Activated naive CD4-positive, alpha-beta T cell treated with anti-CD3 and anti-CD28 coated beads, Interleukin-2, amount 10 ng/mL, durations not matched to agents 7 days and 5 days (primary cell): ENCODE measurements at regions not wholly inside any gene's neighbourhood (a gene's known extent, or its start where the extent isn't known, plus 50 kb on each side); places are given as distances from the start of the nearest gene placed in this dataset.

Experiments used
- CTCF ChIA-PET: fragments of 350-600 bp; sonication (Branson Sonifier 250); formaldehyde crosslinking; loops from one replicate; lab custom pipeline; 2021; ENCODE audit warnings: antibody characterized with exemption; lab: Charles Lee
- DNase-seq: peaks from one replicate; pipeline ENCODE4 v3.0.0-alpha.2; 2020
- H3K27ac Mint-ChIP-seq: one replicate; pipeline ENCODE4 v1.8.0; 2021; ENCODE audit warnings: mild to moderate bottlenecking, moderate library complexity, mixed read lengths
- H3K27me3 Mint-ChIP-seq: one replicate; pipeline ENCODE4 v1.8.0; 2021; ENCODE audit warnings: mild to moderate bottlenecking, mixed read lengths
- H3K36me3 Mint-ChIP-seq: one replicate; pipeline ENCODE4 v1.8.0; 2021; ENCODE audit warnings: mixed read lengths
- H3K4me1 Mint-ChIP-seq: one replicate; pipeline ENCODE4 v1.8.0; 2021; ENCODE audit warnings: mixed read lengths
- H3K4me3 Mint-ChIP-seq: one replicate; pipeline ENCODE4 v1.8.0; 2021; ENCODE audit warnings: mild to moderate bottlenecking, moderate library complexity, mixed read lengths
- H3K9me3 Mint-ChIP-seq: one replicate; pipeline ENCODE4 v1.8.0; 2021; ENCODE audit warnings: mixed read lengths

- no peaks in the 10 kb centered on the region for H3K27me3 Mint-ChIP-seq
- no peaks in the 10 kb centered on the region for H3K36me3 Mint-ChIP-seq
- no peak overlapping the region for H3K4me3 Mint-ChIP-seq
- CTCF ChIA-PET: no interaction called here
- H3K9me3 Mint-ChIP-seq: no peaks in the 10 kb centered on the region
- no peak for DNase-seq
- no peaks in the 10 kb centered on the region for H3K4me1 Mint-ChIP-seq
- no peak overlapping the region for H3K27ac Mint-ChIP-seq
Measured at GRCh38 chr4:110675426-110675825, 52.5 kb upstream of the PITX2 start.

DNA sequence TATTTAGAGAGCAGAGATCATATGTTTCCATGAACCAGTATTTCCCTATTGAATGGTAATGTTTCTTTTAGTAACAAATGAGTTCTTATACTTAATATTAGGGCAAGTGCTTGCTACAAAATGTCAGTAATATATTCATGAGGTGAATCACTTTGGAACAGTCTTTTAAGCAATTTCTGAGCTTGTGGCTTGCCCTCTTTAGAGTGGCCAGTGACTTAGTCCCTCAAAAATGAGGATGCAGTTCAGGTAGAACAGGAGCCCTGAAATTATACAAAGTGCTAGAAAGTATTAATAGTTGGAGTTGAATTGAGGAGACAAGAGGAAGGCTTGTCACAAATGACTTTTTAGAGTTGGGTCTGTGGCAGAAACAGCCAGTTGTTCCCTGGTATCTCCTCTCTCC lies 53.4 kb upstream of the PITX2 start:
- no peaks in the 10 kb centered on the region for H3K4me1 Mint-ChIP-seq
- H3K36me3 Mint-ChIP-seq: no peaks in the 10 kb centered on the region
- no peak for DNase-seq
- H3K27me3 Mint-ChIP-seq: no peaks in the 10 kb centered on the region
- no peak overlapping the region for H3K4me3 Mint-ChIP-seq
- no peaks in the 10 kb centered on the region for H3K9me3 Mint-ChIP-seq
- CTCF ChIA-PET: no interaction called here
- H3K27ac Mint-ChIP-seq: no peak overlapping the region

DNA sequence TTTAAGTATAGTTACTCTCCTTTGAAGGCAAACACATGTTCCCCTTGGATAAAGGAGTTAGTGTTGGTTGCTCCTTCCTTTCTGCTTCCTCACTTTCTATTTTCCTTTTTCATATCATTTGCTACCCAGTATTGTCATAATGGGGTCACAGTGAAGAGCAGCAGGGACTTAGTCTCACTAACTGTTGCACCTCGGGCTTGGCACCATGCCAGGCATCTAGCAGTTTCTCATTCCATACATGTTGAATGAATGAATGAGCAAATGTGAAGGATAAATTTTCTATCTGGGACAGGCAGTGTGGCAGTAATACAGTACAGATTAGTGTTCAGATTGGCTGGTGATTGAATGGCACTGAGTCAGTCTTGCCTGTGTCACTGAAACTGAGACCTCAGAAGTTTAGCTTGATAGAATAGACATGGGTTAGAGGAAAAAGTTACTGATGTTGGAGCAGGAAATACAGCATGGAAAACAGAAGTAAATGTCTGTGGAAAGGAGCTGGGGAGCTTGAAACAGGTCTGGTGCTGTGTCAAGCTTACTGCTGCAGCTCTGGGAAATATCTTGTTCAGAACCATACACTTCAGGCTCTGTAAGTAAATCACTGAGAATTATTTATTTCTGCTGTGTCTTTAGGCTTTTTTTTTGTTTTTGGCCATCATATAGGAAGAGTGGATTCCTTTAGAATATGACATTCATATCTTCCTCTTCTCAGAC lies 55.8 kb upstream of the PITX2 start:
- Mint-ChIP-seq H3K36me3 (no peaks in the 10 kb centered on the region), H3K27me3 (no peaks in the 10 kb centered on the region), H3K27ac (no peak overlapping the region), H3K4me3 (no peak overlapping the region), H3K9me3 (no peaks in the 10 kb centered on the region), H3K4me1 (no peaks in the 10 kb centered on the region)
- DNase-seq: no peak
- CTCF ChIA-PET: interaction anchor here (0.6 kb wide), 1 partner anchor 90 kb away, joined by 3 read pairs; no protein-coding TSS in a partner anchor

- no peak for DNase-seq
- Mint-ChIP-seq H3K27me3 (no peaks in the 10 kb centered on the region), H3K27ac (no peak overlapping the region), H3K4me3 (no peak overlapping the region), H3K36me3 (no peaks in the 10 kb centered on the region), H3K4me1 (no peaks in the 10 kb centered on the region), H3K9me3 (no peaks in the 10 kb centered on the region)
- CTCF ChIA-PET: no interaction called here
Measured at GRCh38 chr4:110680265-110680664, 57.4 kb upstream of the PITX2 start.

GRCh38 chr4:110681381-110681780 lies 58.5 kb upstream of the PITX2 start:
- CTCF ChIA-PET: no interaction called here
- H3K27ac Mint-ChIP-seq: no peak overlapping the region
- no peaks in the 10 kb centered on the region for H3K36me3 Mint-ChIP-seq
- DNase-seq: no peak
- H3K4me3 Mint-ChIP-seq: no peak overlapping the region
- no peaks in the 10 kb centered on the region for H3K27me3 Mint-ChIP-seq
- no peaks in the 10 kb centered on the region for H3K9me3 Mint-ChIP-seq
- H3K4me1 Mint-ChIP-seq: no peaks in the 10 kb centered on the region

DNA sequence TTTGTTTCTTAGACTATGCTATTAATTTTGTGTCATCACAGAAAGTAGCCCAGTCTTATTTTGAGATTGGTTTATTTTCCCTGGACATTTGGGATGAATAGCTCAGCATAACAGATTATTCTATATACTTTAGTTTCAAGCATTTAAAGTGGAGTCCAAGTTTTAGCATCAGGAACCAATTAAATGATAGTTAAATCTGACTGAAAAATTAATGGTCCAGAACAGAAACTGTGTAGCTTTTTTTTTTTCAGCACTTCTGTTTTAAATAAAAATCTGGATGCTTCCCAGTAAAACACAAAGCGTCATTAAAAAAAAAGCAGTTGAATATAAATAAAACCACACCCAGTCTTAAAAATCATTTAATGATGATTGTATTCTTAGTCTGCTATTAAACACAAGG lies 59.4 kb upstream of the PITX2 start:
- Mint-ChIP-seq H3K9me3 (no peaks in the 10 kb centered on the region), H3K4me3 (no peak overlapping the region), H3K27me3 (no peaks in the 10 kb centered on the region), H3K4me1 (no peaks in the 10 kb centered on the region), H3K27ac (no peak overlapping the region), H3K36me3 (no peaks in the 10 kb centered on the region)
- DNase-seq: no peak
- CTCF ChIA-PET: no interaction called here

- no peaks in the 10 kb centered on the region for H3K4me1 Mint-ChIP-seq
- H3K27me3 Mint-ChIP-seq: no peaks in the 10 kb centered on the region
- H3K4me3 Mint-ChIP-seq: no peak overlapping the region
- no peaks in the 10 kb centered on the region for H3K36me3 Mint-ChIP-seq
- H3K27ac Mint-ChIP-seq: no peak overlapping the region
- H3K9me3 Mint-ChIP-seq: no peaks in the 10 kb centered on the region
- CTCF ChIA-PET: no interaction called here
- DNase-seq: no peak
Measured at GRCh38 chr4:110683601-110684000, 60.7 kb upstream of the PITX2 start.

- Mint-ChIP-seq H3K4me3 (no peak overlapping the region), H3K36me3 (no peaks in the 10 kb centered on the region), H3K27me3 (no peaks in the 10 kb centered on the region), H3K9me3 (no peaks in the 10 kb centered on the region), H3K4me1 (no peaks in the 10 kb centered on the region), H3K27ac (no peak overlapping the region)
- no peak for DNase-seq
- CTCF ChIA-PET: no interaction called here
Measured at GRCh38 chr4:110702326-110702725, 79.4 kb upstream of the PITX2 start.

- Mint-ChIP-seq H3K9me3 (no peaks in the 10 kb centered on the region), H3K27ac (no peak overlapping the region), H3K4me1 (no peaks in the 10 kb centered on the region), H3K4me3 (no peak overlapping the region), H3K27me3 (no peaks in the 10 kb centered on the region), H3K36me3 (no peaks in the 10 kb centered on the region)
- no peak for DNase-seq
- CTCF ChIA-PET: no interaction called here
Measured at GRCh38 chr4:110704748-110705439, 82.0 kb upstream of the PITX2 start.

GRCh38 chr4:110705440-110705782 lies 82.5 kb upstream of the PITX2 start:
- Mint-ChIP-seq H3K9me3 (no peaks in the 10 kb centered on the region), H3K4me1 (no peaks in the 10 kb centered on the region), H3K36me3 (no peaks in the 10 kb centered on the region), H3K27ac (no peak overlapping the region), H3K4me3 (no peak overlapping the region), H3K27me3 (no peaks in the 10 kb centered on the region)
- no peak for DNase-seq
- CTCF ChIA-PET: no interaction called here

- no peaks in the 10 kb centered on the region for H3K9me3 Mint-ChIP-seq
- no peak overlapping the region for H3K27ac Mint-ChIP-seq
- CTCF ChIA-PET: no interaction called here
- H3K4me3 Mint-ChIP-seq: no peak overlapping the region
- H3K36me3 Mint-ChIP-seq: no peaks in the 10 kb centered on the region
- DNase-seq: no peak
- H3K4me1 Mint-ChIP-seq: no peaks in the 10 kb centered on the region
- H3K27me3 Mint-ChIP-seq: no peaks in the 10 kb centered on the region
Measured at GRCh38 chr4:110710070-110710469, 87.2 kb upstream of the PITX2 start.

DNA sequence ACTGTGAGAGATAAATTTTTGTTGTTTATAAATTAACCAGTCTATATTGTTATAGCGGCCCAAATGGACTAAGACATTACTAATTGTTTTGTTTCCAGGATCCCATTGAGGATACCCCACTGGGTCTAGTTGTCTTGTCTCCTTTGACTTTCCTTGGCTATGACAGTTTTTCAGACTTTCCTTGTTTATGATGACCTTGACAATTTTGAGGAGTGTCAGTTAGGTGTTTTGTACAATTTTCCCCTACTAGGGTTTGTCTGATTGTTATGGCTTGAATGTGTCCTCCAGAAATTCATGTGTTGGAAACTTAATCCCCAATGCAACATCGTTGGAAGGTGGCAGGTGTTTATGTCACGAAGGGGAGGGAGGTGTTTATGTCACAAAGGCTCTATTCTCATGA lies 89.6 kb upstream of the PITX2 start:
- no peaks in the 10 kb centered on the region for H3K4me1 Mint-ChIP-seq
- H3K36me3 Mint-ChIP-seq: no peaks in the 10 kb centered on the region
- H3K9me3 Mint-ChIP-seq: no peaks in the 10 kb centered on the region
- CTCF ChIA-PET: no interaction called here
- no peak for DNase-seq
- no peak overlapping the region for H3K27ac Mint-ChIP-seq
- H3K4me3 Mint-ChIP-seq: no peak overlapping the region
- no peaks in the 10 kb centered on the region for H3K27me3 Mint-ChIP-seq

GRCh38 chr4:110730318-110730717 lies 107.4 kb upstream of the PITX2 start:
- no peaks in the 10 kb centered on the region for H3K9me3 Mint-ChIP-seq
- no peak for DNase-seq
- no peaks in the 10 kb centered on the region for H3K36me3 Mint-ChIP-seq
- no peaks in the 10 kb centered on the region for H3K27me3 Mint-ChIP-seq
- CTCF ChIA-PET: no interaction called here
- no peaks in the 10 kb centered on the region for H3K4me1 Mint-ChIP-seq
- no peak overlapping the region for H3K4me3 Mint-ChIP-seq
- H3K27ac Mint-ChIP-seq: no peak overlapping the region

- Mint-ChIP-seq H3K27ac (no peak overlapping the region), H3K27me3 (no peaks in the 10 kb centered on the region), H3K4me1 (no peaks in the 10 kb centered on the region), H3K4me3 (no peak overlapping the region), H3K9me3 (no peaks in the 10 kb centered on the region), H3K36me3 (no peaks in the 10 kb centered on the region)
- CTCF ChIA-PET: no interaction called here
- no peak for DNase-seq
Measured at GRCh38 chr4:110733901-110734300, 111.0 kb upstream of the PITX2 start.

GRCh38 chr4:110735686-110736085 lies 112.8 kb upstream of the PITX2 start:
- Mint-ChIP-seq H3K27ac (no peak overlapping the region), H3K4me1 (no peaks in the 10 kb centered on the region), H3K9me3 (no peaks in the 10 kb centered on the region), H3K27me3 (no peaks in the 10 kb centered on the region), H3K36me3 (no peaks in the 10 kb centered on the region), H3K4me3 (no peak overlapping the region)
- DNase-seq: no peak
- CTCF ChIA-PET: no interaction called here
